Ishikawa (cell line): ENCODE measurements at regions not wholly inside any gene's neighbourhood (a gene's known extent, or its start where the extent isn't known, plus 50 kb on each side); places are given as distances from the start of the nearest gene placed in this dataset.

Experiments
- CEBPB ChIP-seq: IDR thresholded peaks from 2 replicates; pipeline ENCODE4 v1.6.1; 2012
- CREB1 ChIP-seq: IDR thresholded peaks from 2 replicates; pipeline ENCODE4 v1.6.1; 2012; ENCODE audit warnings: low read depth
- EGR1 ChIP-seq: IDR thresholded peaks from 2 replicates; pipeline ENCODE4 v1.6.1; 2012
- EP300 ChIP-seq: IDR thresholded peaks from 2 replicates; pipeline ENCODE4 v1.6.1; 2012; ENCODE audit warnings: borderline replicate concordance
- FOXM1 ChIP-seq: IDR thresholded peaks from 2 replicates; pipeline ENCODE4 v1.6.1; 2012; ENCODE audit warnings: low read depth, borderline replicate concordance
- NFIC ChIP-seq: IDR thresholded peaks from 2 replicates; pipeline ENCODE4 v1.6.1; 2012
- RAD21 ChIP-seq: IDR thresholded peaks from 2 replicates; pipeline ENCODE4 v1.6.1; 2012; ENCODE audit warnings: low read depth
- REST ChIP-seq: IDR thresholded peaks from 2 replicates; pipeline ENCODE4 v1.6.1; 2012; ENCODE audit warnings: low read depth, mild to moderate bottlenecking
- TAF1 ChIP-seq: IDR thresholded peaks from 2 replicates; pipeline ENCODE4 v1.6.1; 2012; ENCODE audit warnings: low read depth, mild to moderate bottlenecking
- TCF12 ChIP-seq: IDR thresholded peaks from 2 replicates; pipeline ENCODE4 v1.6.1; 2012; ENCODE audit warnings: low read depth
- TEAD4 ChIP-seq: IDR thresholded peaks from 2 replicates; pipeline ENCODE4 v1.6.1; 2012
- YY1 ChIP-seq: IDR thresholded peaks from 2 replicates; pipeline ENCODE4 v1.6.1; 2012; ENCODE audit warnings: low read depth
- ZBTB7A ChIP-seq: IDR thresholded peaks from 2 replicates; pipeline ENCODE4 v1.6.1; 2012; ENCODE audit warnings: low read depth
- TF ChIP-seq, protein P1 (sequence below): IDR thresholded peaks from 2 replicates; pipeline ENCODE4 v1.6.1; 2012
- TF ChIP-seq, protein P2 (sequence below): IDR thresholded peaks from 2 replicates; pipeline ENCODE4 v1.6.1; 2012

GRCh38 chr20:20793591-20793990, 81.1 kb upstream of the RALGAPA2 start:
- TF ChIP-seq NFIC, result no peak
- TF ChIP-seq, protein P1, sequence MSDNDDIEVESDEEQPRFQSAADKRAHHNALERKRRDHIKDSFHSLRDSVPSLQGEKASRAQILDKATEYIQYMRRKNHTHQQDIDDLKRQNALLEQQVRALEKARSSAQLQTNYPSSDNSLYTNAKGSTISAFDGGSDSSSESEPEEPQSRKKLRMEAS, result no peak
- no peak for TF ChIP-seq EGR1
- TF ChIP-seq, protein P2, sequence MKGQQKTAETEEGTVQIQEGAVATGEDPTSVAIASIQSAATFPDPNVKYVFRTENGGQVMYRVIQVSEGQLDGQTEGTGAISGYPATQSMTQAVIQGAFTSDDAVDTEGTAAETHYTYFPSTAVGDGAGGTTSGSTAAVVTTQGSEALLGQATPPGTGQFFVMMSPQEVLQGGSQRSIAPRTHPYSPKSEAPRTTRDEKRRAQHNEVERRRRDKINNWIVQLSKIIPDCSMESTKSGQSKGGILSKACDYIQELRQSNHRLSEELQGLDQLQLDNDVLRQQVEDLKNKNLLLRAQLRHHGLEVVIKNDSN, result no peak
- no peak for TF ChIP-seq RAD21
- no peak for TF ChIP-seq TAF1
- TF ChIP-seq CREB1, result no peak
- no peak for TF ChIP-seq FOXM1
- no peak for TF ChIP-seq TCF12
- no peak for TF ChIP-seq TEAD4
- no peak for TF ChIP-seq EP300
- TF ChIP-seq CEBPB, result no peak

GRCh38 chr20:20791664-20792568, 79.5 kb upstream of the RALGAPA2 start:
- TF ChIP-seq, protein P1, result no peak
- TF ChIP-seq RAD21 (no peak), CEBPB (no peak), ZBTB7A (no peak), TCF12 (no peak), NFIC (no peak), EGR1 (no peak), EP300 (no peak), TEAD4 (no peak), REST (no peak), FOXM1 (no peak), CREB1 (no peak), TAF1 (no peak), YY1 (no peak)
- TF ChIP-seq, protein P2, result no peak

GRCh38 chr20:20788308-20788707, 75.9 kb upstream of the RALGAPA2 start:
- TF ChIP-seq TAF1, result no peak
- no peak for TF ChIP-seq TEAD4
- no peak for TF ChIP-seq FOXM1
- TF ChIP-seq YY1, result no peak
- no peak for TF ChIP-seq REST
- no peak for TF ChIP-seq TCF12
- TF ChIP-seq, protein P2, result no peak
- no peak for TF ChIP-seq ZBTB7A
- no peak for TF ChIP-seq RAD21
- no peak for TF ChIP-seq EP300
- TF ChIP-seq EGR1, result no peak
- no peak for TF ChIP-seq CREB1
- TF ChIP-seq, protein P1, result no peak

DNA sequence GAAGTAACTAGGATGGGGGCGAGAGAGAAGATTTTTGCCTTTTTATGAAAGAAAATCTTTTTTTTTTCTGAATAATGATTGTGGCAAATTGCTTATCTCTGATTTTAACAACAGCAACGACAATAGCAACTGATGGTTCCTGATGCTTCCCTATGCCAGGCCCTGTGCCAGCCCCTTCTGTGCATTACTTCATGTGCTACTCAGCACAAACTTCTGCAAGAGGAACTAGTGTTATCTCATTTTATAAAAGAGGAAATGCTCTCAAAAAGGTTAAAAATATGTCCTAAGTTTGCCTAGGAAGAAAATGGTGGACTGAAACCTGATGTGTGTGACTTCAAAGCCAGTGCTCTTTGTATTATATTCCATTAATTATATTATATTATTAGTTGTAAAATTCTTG, 74.0 kb upstream of the RALGAPA2 start:
- TF ChIP-seq EP300 (no peak), NFIC (no peak), TEAD4 (no peak), CEBPB (no peak), RAD21 (no peak), EGR1 (no peak), YY1 (no peak), FOXM1 (no peak), TAF1 (no peak), CREB1 (no peak), ZBTB7A (no peak), TCF12 (no peak), REST (no peak)
- TF ChIP-seq, protein P2, result no peak
- TF ChIP-seq, protein P1, result no peak
